ENCODE measurements at regions not wholly inside any gene's neighbourhood (a gene's known extent, or its start where the extent isn't known, plus 50 kb on each side); places are given as distances from the start of the nearest gene placed in this dataset.
"Not testable (repeated sequence)": the region's sequence is repeated elsewhere in the genome, so short reads cannot be mapped to it uniquely, and the experiment has no call there.

- intact Hi-C loops (cut with DNase I): no loop called here
- H3K9me3 ChIP-seq: no peaks in the 10 kb centered on the region
- no peak for TF ChIP-seq CTCF (IDR thresholded peaks at IDR 0.05)
- TF ChIP-seq EP300 (IDR thresholded peaks at IDR 0.05): no peak
- no peak for DNase-seq (ENCODE audit: extremely low spot score)
- H3K27ac ChIP-seq (replicated peaks in 1 of 4): no peak overlapping the region
- H3K27me3 ChIP-seq: no peaks in the 10 kb centered on the region
- no peak overlapping the region for H3K4me3 ChIP-seq
- H3K4me1 ChIP-seq: no peaks in the 10 kb centered on the region
- no peaks in the 10 kb centered on the region for H3K36me3 ChIP-seq
These were observed 408.5 kb upstream of the USP9Y start for GRCh38 chrY:12292542-12292941.

- intact Hi-C loops (cut with DNase I): no loop called here
- no peaks in the 10 kb centered on the region for H3K4me1 ChIP-seq
- no peaks in the 10 kb centered on the region for H3K36me3 ChIP-seq
- H3K9me3 ChIP-seq: no peaks in the 10 kb centered on the region
- WGBS: no CpG with 5 or more reads among the region's 1 CpG
- H3K4me3 ChIP-seq: no peak overlapping the region
- H3K27me3 ChIP-seq: no peaks in the 10 kb centered on the region
- TF ChIP-seq EP300 (IDR thresholded peaks at IDR 0.05): no peak
- no peak for TF ChIP-seq CTCF (IDR thresholded peaks at IDR 0.05)
- no peak for TF ChIP-seq POLR2AphosphoS5 (IDR thresholded peaks at IDR 0.05)
- no peak for TF ChIP-seq POLR2A (IDR thresholded peaks at IDR 0.05; ENCODE audit: low read depth)
- DNase-seq (ENCODE audit: extremely low spot score): no peak
- H3K27ac ChIP-seq (replicated peaks in 1 of 4): no peak overlapping the region
These were observed 404.6 kb upstream of the USP9Y start for GRCh38 chrY:12296460-12296859.

- no CpG with 5 or more reads among the region's 9 CpGs for WGBS
- H3K27ac ChIP-seq (replicated peaks in 1 of 4): not testable (repeated sequence)
These were observed 401.2 kb upstream of the USP9Y start for GRCh38 chrY:12299796-12300195.

GRCh38 chrY:12303464-12303863 lies 397.6 kb upstream of the USP9Y start:
- Histone ChIP-seq H3K4me1 (no peaks in the 10 kb centered on the region), H3K9me3 (no peaks in the 10 kb centered on the region), H3K4me3 (no peak overlapping the region), H3K27me3 (no peaks in the 10 kb centered on the region), H3K27ac (replicated peaks in 1 of 4) (no peak overlapping the region), H3K36me3 (no peaks in the 10 kb centered on the region)
- no CpG with 5 or more reads among the region's 4 CpGs for WGBS
- no peak for TF ChIP-seq POLR2AphosphoS5 (IDR thresholded peaks at IDR 0.05)
- no peak for TF ChIP-seq CTCF (IDR thresholded peaks at IDR 0.05)
- no peak for TF ChIP-seq POLR2A (IDR thresholded peaks at IDR 0.05; ENCODE audit: low read depth)
- no peak for TF ChIP-seq EP300 (IDR thresholded peaks at IDR 0.05)
- intact Hi-C loops (cut with DNase I): no loop called here
- DNase-seq (ENCODE audit: extremely low spot score): no peak

More at GRCh38 chrY:12299796-12300195, 401.2 kb upstream of the USP9Y start:
- H3K9me3 ChIP-seq; H3K36me3 ChIP-seq; H3K4me1 ChIP-seq; DNase-seq (ENCODE audit: extremely low spot score); intact Hi-C loops (cut with DNase I); H3K4me3 ChIP-seq; H3K27me3 ChIP-seq: not testable (repeated sequence)

GRCh38 chrY:12305456-12305855 lies 395.6 kb upstream of the USP9Y start:
- intact Hi-C loops (cut with DNase I): no loop called here
- H3K27ac ChIP-seq (replicated peaks in 1 of 4): no peak overlapping the region
- H3K36me3 ChIP-seq: no peaks in the 10 kb centered on the region
- no peaks in the 10 kb centered on the region for H3K27me3 ChIP-seq
- no CpG with 5 or more reads among the region's 4 CpGs for WGBS
- no peaks in the 10 kb centered on the region for H3K4me1 ChIP-seq
- DNase-seq (ENCODE audit: extremely low spot score): no peak
- no peak overlapping the region for H3K4me3 ChIP-seq
- no peak for TF ChIP-seq CTCF (IDR thresholded peaks at IDR 0.05)
- no peak for TF ChIP-seq EP300 (IDR thresholded peaks at IDR 0.05)
- no peak for TF ChIP-seq POLR2A (IDR thresholded peaks at IDR 0.05; ENCODE audit: low read depth)
- TF ChIP-seq POLR2AphosphoS5 (IDR thresholded peaks at IDR 0.05): no peak
- H3K9me3 ChIP-seq: no peaks in the 10 kb centered on the region
